ENCODE measurements at regions not wholly inside any gene's neighbourhood (a gene's known extent, or its start where the extent isn't known, plus 50 kb on each side); places are given as distances from the start of the nearest gene placed in this dataset.

GRCh38 chr7:46143421-46143820 is 222.3 kb upstream of the IGFBP3 start:
- no peak for TF ChIP-seq POLR2A (IDR thresholded peaks at IDR 0.05; ENCODE audit: low read depth, low read length)
- no peak for TF ChIP-seq MXI1 (IDR thresholded peaks at IDR 0.05; ENCODE audit: borderline replicate concordance, low read depth, low read length)
- TF ChIP-seq CTCF (conservative IDR thresholded peaks at IDR 0.05; ENCODE audit: low read depth, low read length), result no peak
- no peak for TF ChIP-seq ELK1 (IDR thresholded peaks at IDR 0.05; ENCODE audit: borderline replicate concordance, low read depth, low read length)
- no peak for TF ChIP-seq MAZ (IDR thresholded peaks at IDR 0.05; ENCODE audit: borderline replicate concordance, low read depth, low read length)
- TF ChIP-seq SMC3 (IDR thresholded peaks at IDR 0.05; ENCODE audit: low read depth, low read length), result no peak
- TF ChIP-seq MAFK (IDR thresholded peaks at IDR 0.05; ENCODE audit: low read depth, low read length), result no peak
- TF ChIP-seq CEBPB (IDR thresholded peaks at IDR 0.05; ENCODE audit: low read depth, low read length), result no peak

Measured in IMR-90 (cell line).